MM.1S (cell line): ENCODE measurements at regions not wholly inside any gene's neighbourhood (a gene's known extent, or its start where the extent isn't known, plus 50 kb on each side); places are given as distances from the start of the nearest gene placed in this dataset.

Experiments
- DNase-seq: peaks from one replicate; pipeline ENCODE4 v3.0.0-alpha.2; 2015
- H2AFZ ChIP-seq: fragments of 300-600 bp; sonication (generic); 2 replicates; pipeline ENCODE4 v1.6.0; 2016; ENCODE audit warnings: antibody characterized with exemption, low read length
- H3F3A ChIP-seq: fragments of 300-600 bp; sonication (generic); 2 replicates; pipeline ENCODE4 v1.6.1; 2016; ENCODE audit warnings: mild to moderate bottlenecking, antibody characterized with exemption, low read length, moderate library complexity, mixed read lengths; ENCODE audit not compliant: insufficient read depth
- H3K27ac ChIP-seq: fragments of 300-600 bp; sonication (generic); 2 replicates; pipeline ENCODE4 v1.5.1; 2016; ENCODE audit warnings: mild to moderate bottlenecking, low read length
- H3K27me3 ChIP-seq: fragments of 300-600 bp; sonication (generic); replicated peaks from 2 replicates; pipeline ENCODE4 v1.6.0; 2016; ENCODE audit warnings: low read length; ENCODE audit not compliant: insufficient read depth
- H3K36me3 ChIP-seq: fragments of 300-600 bp; sonication (generic); replicated peaks from 2 replicates; pipeline ENCODE4 v1.6.1; 2016; ENCODE audit warnings: mild to moderate bottlenecking, low read length, mixed read lengths; ENCODE audit not compliant: insufficient read depth
- H3K4me1 ChIP-seq: fragments of 300-600 bp; sonication (generic); 2 replicates; pipeline ENCODE4 v1.6.1; 2016; ENCODE audit warnings: low read length, mixed read lengths
- H3K4me2 ChIP-seq: fragments of 300-600 bp; sonication (generic); 2 replicates; pipeline ENCODE4 v1.6.0; 2016; ENCODE audit warnings: low read depth, low read length
- H3K4me3 ChIP-seq: fragments of 300-600 bp; sonication (generic); 2 replicates; pipeline ENCODE4 v1.5.1; 2016; ENCODE audit warnings: low read length, mixed read lengths
- H3K79me2 ChIP-seq: fragments of 300-600 bp; sonication (generic); 2 replicates; pipeline ENCODE4 v1.6.1; 2016; ENCODE audit warnings: mixed run types, low read length, mixed read lengths
- H3K9ac ChIP-seq: fragments of 300-600 bp; sonication (generic); 2 replicates; pipeline ENCODE4 v1.6.1; 2016; ENCODE audit warnings: low read length, mixed read lengths
- H3K9me2 ChIP-seq: fragments of 300-600 bp; sonication (generic); replicated peaks from 2 replicates; pipeline ENCODE4 v1.6.1; 2016; ENCODE audit warnings: mild to moderate bottlenecking, low read length, mixed read lengths; ENCODE audit not compliant: insufficient read depth
- H3K9me3 ChIP-seq: fragments of 300-600 bp; sonication (generic); replicated peaks from 2 replicates; pipeline ENCODE4 v1.6.1; 2016; ENCODE audit warnings: mild to moderate bottlenecking, low read length, mixed read lengths; ENCODE audit not compliant: insufficient read depth
- H4K20me1 ChIP-seq: fragments of 300-600 bp; sonication (generic); 2 replicates; pipeline ENCODE4 v1.6.1; 2016; ENCODE audit warnings: mild to moderate bottlenecking, low read length, moderate library complexity, mixed read lengths; ENCODE audit not compliant: insufficient read depth
- CTCF ChIP-seq: fragments of 300-600 bp; sonication (generic); IDR thresholded peaks from 2 replicates; pipeline ENCODE4 v1.5.1; 2016; ENCODE audit warnings: antibody characterized with exemption, low read length, mixed read lengths
- EZH2 ChIP-seq: fragments of 300-600 bp; sonication (generic); optimal IDR thresholded peaks from 2 replicates; pipeline ENCODE3; 2017; ENCODE audit warnings: low read depth, mild to moderate bottlenecking, antibody characterized with exemption, low read length, mixed read lengths
- EZH2phosphoT487 ChIP-seq: fragments of 300-600 bp; sonication (generic); IDR thresholded peaks from 2 replicates; pipeline ENCODE4 v1.6.1; 2018; ENCODE audit warnings: antibody characterized with exemption, low read length

- Histone ChIP-seq H3K4me2 (no peak overlapping the region), H3K27me3 (no peaks in the 10 kb centered on the region), H3K9me3 (no peaks in the 10 kb centered on the region), H3K79me2 (no peaks in the 10 kb centered on the region), H2AFZ (no peak overlapping the region), H3F3A (no peaks in the 10 kb centered on the region), H3K9ac (no peak overlapping the region), H3K9me2 (no peaks in the 10 kb centered on the region), H3K36me3 (no peaks in the 10 kb centered on the region), H3K4me3 (no peak overlapping the region), H3K27ac (no peak overlapping the region), H4K20me1 (no peaks in the 10 kb centered on the region), H3K4me1 (no peaks in the 10 kb centered on the region)
- TF ChIP-seq EZH2, result no peak
- TF ChIP-seq CTCF, result no peak
- no peak for TF ChIP-seq EZH2phosphoT487
- no peak for DNase-seq
Measured at GRCh38 chr16:26736084-26736483, 330.6 kb upstream of the C16orf82 start.

- no peak for DNase-seq
- Histone ChIP-seq H3F3A (no peaks in the 10 kb centered on the region), H3K4me1 (no peaks in the 10 kb centered on the region), H3K9me3 (no peaks in the 10 kb centered on the region), H3K79me2 (no peaks in the 10 kb centered on the region), H3K9ac (no peak overlapping the region), H3K4me2 (no peak overlapping the region), H3K27ac (no peak overlapping the region), H3K27me3 (no peaks in the 10 kb centered on the region), H3K4me3 (no peak overlapping the region), H3K9me2 (no peaks in the 10 kb centered on the region), H4K20me1 (no peaks in the 10 kb centered on the region), H3K36me3 (no peaks in the 10 kb centered on the region), H2AFZ (no peak overlapping the region)
- no peak for TF ChIP-seq CTCF
- TF ChIP-seq EZH2, result no peak
Measured at GRCh38 chr16:26740771-26741170, 326.0 kb upstream of the C16orf82 start.

GRCh38 chr16:26742040-26742439 lies 324.7 kb upstream of the C16orf82 start:
- H4K20me1 ChIP-seq, result no peaks in the 10 kb centered on the region
- TF ChIP-seq EZH2phosphoT487 (no peak), EZH2 (no peak), CTCF (no peak)
- no peaks in the 10 kb centered on the region for H3K9me3 ChIP-seq
- no peaks in the 10 kb centered on the region for H3F3A ChIP-seq
- H3K9me2 ChIP-seq, result no peaks in the 10 kb centered on the region
- no peaks in the 10 kb centered on the region for H3K4me1 ChIP-seq
- H3K79me2 ChIP-seq, result no peaks in the 10 kb centered on the region
- H3K9ac ChIP-seq, result no peak overlapping the region
- H3K27me3 ChIP-seq, result no peaks in the 10 kb centered on the region
- H3K4me3 ChIP-seq, result no peak overlapping the region
- no peak overlapping the region for H3K4me2 ChIP-seq
- DNase-seq, result no peak
- H3K27ac ChIP-seq, result no peak overlapping the region
- H2AFZ ChIP-seq, result no peak overlapping the region
- no peaks in the 10 kb centered on the region for H3K36me3 ChIP-seq
